Activated CD4-positive, alpha-beta T cell treated with anti-CD3 and anti-CD28 coated beads, Interleukin-2, amount 10 ng/mL, durations not matched to agents 24 days and 14 days (primary cell): ENCODE measurements at regions not wholly inside any gene's neighbourhood (a gene's known extent, or its start where the extent isn't known, plus 50 kb on each side); places are given as distances from the start of the nearest gene placed in this dataset.

Experiments
- DNase-seq: peaks from one replicate; pipeline ENCODE4 v3.0.0; 2022
- H3K27ac Mint-ChIP-seq: one replicate; pipeline ENCODE4 v1.8.0; 2022; ENCODE audit warnings: mild to moderate bottlenecking, mixed read lengths
- H3K27me3 Mint-ChIP-seq: one replicate; pipeline ENCODE4 v1.8.0; 2022; ENCODE audit warnings: mixed read lengths
- H3K36me3 Mint-ChIP-seq: one replicate; pipeline ENCODE4 v1.8.0; 2022; ENCODE audit warnings: low read depth, mild to moderate bottlenecking, mixed read lengths
- H3K4me1 Mint-ChIP-seq: one replicate; pipeline ENCODE4 v1.8.0; 2021; ENCODE audit warnings: mixed read lengths
- H3K4me3 Mint-ChIP-seq: one replicate; pipeline ENCODE4 v1.8.0; 2022; ENCODE audit warnings: mild to moderate bottlenecking, moderate library complexity, mixed read lengths
- H3K9me3 Mint-ChIP-seq: one replicate; pipeline ENCODE4 v1.8.0; 2021; ENCODE audit warnings: mixed read lengths
- intact Hi-C: fragments of 100-400 bp; cut with micrococcal nuclease; formaldehyde crosslinking; loops from one replicate; pipeline ENCODE4 v1.15.1; 2023

GRCh38 chr16:55115506-55115905 is 184.8 kb downstream of the IRX5 start:
- intact Hi-C loops, result no loop called here
- Mint-ChIP-seq H3K4me1 (no peaks in the 10 kb centered on the region), H3K4me3 (no peak overlapping the region), H3K36me3 (no peaks in the 10 kb centered on the region), H3K27me3 (no peaks in the 10 kb centered on the region), H3K9me3 (no peaks in the 10 kb centered on the region), H3K27ac (no peak overlapping the region)
- DNase-seq, result no peak

GRCh38 chr16:55116165-55116920 is 185.7 kb downstream of the IRX5 start:
- DNase-seq, result no peak
- Mint-ChIP-seq H3K9me3 (no peaks in the 10 kb centered on the region), H3K4me3 (no peak overlapping the region), H3K4me1 (no peaks in the 10 kb centered on the region), H3K27ac (no peak overlapping the region), H3K36me3 (no peaks in the 10 kb centered on the region), H3K27me3 (no peaks in the 10 kb centered on the region)
- intact Hi-C loops, result no loop called here

GRCh38 chr16:55118701-55119260 is 188.1 kb downstream of the IRX5 start:
- no peaks in the 10 kb centered on the region for H3K36me3 Mint-ChIP-seq
- intact Hi-C loops, result no loop called here

GRCh38 chr16:55120408-55120807 is 189.7 kb downstream of the IRX5 start:
- no peak overlapping the region for H3K27ac Mint-ChIP-seq
- H3K27me3 Mint-ChIP-seq, result no peaks in the 10 kb centered on the region
- no peaks in the 10 kb centered on the region for H3K9me3 Mint-ChIP-seq
- intact Hi-C loops, result no loop called here
- no peak overlapping the region for H3K4me3 Mint-ChIP-seq
- H3K36me3 Mint-ChIP-seq, result no peaks in the 10 kb centered on the region
- no peak for DNase-seq
- no peaks in the 10 kb centered on the region for H3K4me1 Mint-ChIP-seq

More at GRCh38 chr16:55118701-55119260, 188.1 kb downstream of the IRX5 start:
- no peak for DNase-seq
- Mint-ChIP-seq H3K27ac (no peak overlapping the region), H3K4me1 (no peaks in the 10 kb centered on the region), H3K4me3 (no peak overlapping the region), H3K9me3 (no peaks in the 10 kb centered on the region), H3K27me3 (no peaks in the 10 kb centered on the region)

GRCh38 chr16:55120826-55121225 is 190.2 kb downstream of the IRX5 start:
- Mint-ChIP-seq H3K9me3 (no peaks in the 10 kb centered on the region), H3K27me3 (no peaks in the 10 kb centered on the region), H3K27ac (no peak overlapping the region), H3K4me1 (no peaks in the 10 kb centered on the region), H3K36me3 (no peaks in the 10 kb centered on the region), H3K4me3 (no peak overlapping the region)
- DNase-seq, result no peak
- intact Hi-C loops, result no loop called here

- Mint-ChIP-seq H3K27ac (no peak overlapping the region), H3K4me1 (no peaks in the 10 kb centered on the region), H3K9me3 (no peaks in the 10 kb centered on the region), H3K27me3 (no peaks in the 10 kb centered on the region), H3K4me3 (no peak overlapping the region), H3K36me3 (no peaks in the 10 kb centered on the region)
- intact Hi-C loops, result no loop called here
- no peak for DNase-seq
Measured at GRCh38 chr16:55123652-55124051, 193.0 kb downstream of the IRX5 start.

- H3K4me1 Mint-ChIP-seq, result no peaks in the 10 kb centered on the region
- no peaks in the 10 kb centered on the region for H3K9me3 Mint-ChIP-seq
- H3K4me3 Mint-ChIP-seq, result no peak overlapping the region
- H3K36me3 Mint-ChIP-seq, result no peaks in the 10 kb centered on the region
- no peak overlapping the region for H3K27ac Mint-ChIP-seq
- intact Hi-C loops, result no loop called here
- no peaks in the 10 kb centered on the region for H3K27me3 Mint-ChIP-seq
- DNase-seq, result no peak
Measured at GRCh38 chr16:55125818-55126385, 195.2 kb downstream of the IRX5 start.

- Mint-ChIP-seq H3K4me1 (no peaks in the 10 kb centered on the region), H3K4me3 (no peak overlapping the region), H3K36me3 (no peaks in the 10 kb centered on the region), H3K27me3 (no peaks in the 10 kb centered on the region), H3K27ac (no peak overlapping the region), H3K9me3 (no peaks in the 10 kb centered on the region)
- no peak for DNase-seq
- intact Hi-C loops, result no loop called here
Measured at GRCh38 chr16:55126456-55126855, 195.8 kb downstream of the IRX5 start.

GRCh38 chr16:55130456-55130855 is 193.5 kb upstream of the IRX6 start:
- no peaks in the 10 kb centered on the region for H3K36me3 Mint-ChIP-seq
- H3K4me1 Mint-ChIP-seq, result no peaks in the 10 kb centered on the region
- intact Hi-C loops, result no loop called here
- no peak overlapping the region for H3K27ac Mint-ChIP-seq
- H3K9me3 Mint-ChIP-seq, result no peaks in the 10 kb centered on the region
- DNase-seq, result no peak
- no peaks in the 10 kb centered on the region for H3K27me3 Mint-ChIP-seq
- H3K4me3 Mint-ChIP-seq, result no peak overlapping the region

GRCh38 chr16:55130911-55131310 is 193.1 kb upstream of the IRX6 start:
- Mint-ChIP-seq H3K27me3 (no peaks in the 10 kb centered on the region), H3K4me3 (no peak overlapping the region), H3K36me3 (no peaks in the 10 kb centered on the region), H3K4me1 (no peaks in the 10 kb centered on the region), H3K9me3 (no peaks in the 10 kb centered on the region), H3K27ac (no peak overlapping the region)
- DNase-seq, result no peak
- intact Hi-C loops, result no loop called here

- Mint-ChIP-seq H3K27me3 (no peaks in the 10 kb centered on the region), H3K4me3 (no peak overlapping the region), H3K9me3 (no peaks in the 10 kb centered on the region), H3K4me1 (no peaks in the 10 kb centered on the region), H3K36me3 (no peaks in the 10 kb centered on the region), H3K27ac (no peak overlapping the region)
- no peak for DNase-seq
- intact Hi-C loops, result no loop called here
Measured at GRCh38 chr16:55133654-55134053, 190.3 kb upstream of the IRX6 start.

- H3K36me3 Mint-ChIP-seq, result no peaks in the 10 kb centered on the region
- no peak overlapping the region for H3K27ac Mint-ChIP-seq
- no peak overlapping the region for H3K4me3 Mint-ChIP-seq
- DNase-seq, result no peak
- intact Hi-C loops, result no loop called here
- no peaks in the 10 kb centered on the region for H3K9me3 Mint-ChIP-seq
- no peaks in the 10 kb centered on the region for H3K27me3 Mint-ChIP-seq
- H3K4me1 Mint-ChIP-seq, result no peaks in the 10 kb centered on the region
Measured at GRCh38 chr16:55136356-55137150, 187.4 kb upstream of the IRX6 start.

GRCh38 chr16:55138298-55138697 is 185.7 kb upstream of the IRX6 start:
- no peak overlapping the region for H3K4me3 Mint-ChIP-seq
- no peaks in the 10 kb centered on the region for H3K36me3 Mint-ChIP-seq
- H3K27me3 Mint-ChIP-seq, result no peaks in the 10 kb centered on the region
- H3K9me3 Mint-ChIP-seq, result no peaks in the 10 kb centered on the region
- DNase-seq, result no peak
- no peak overlapping the region for H3K27ac Mint-ChIP-seq
- no peaks in the 10 kb centered on the region for H3K4me1 Mint-ChIP-seq
- intact Hi-C loops, result no loop called here

- DNase-seq, result no peak
- Mint-ChIP-seq H3K27me3 (no peaks in the 10 kb centered on the region), H3K4me3 (no peak overlapping the region), H3K36me3 (no peaks in the 10 kb centered on the region), H3K9me3 (no peaks in the 10 kb centered on the region), H3K4me1 (no peaks in the 10 kb centered on the region), H3K27ac (no peak overlapping the region)
- intact Hi-C loops, result no loop called here
Measured at GRCh38 chr16:55142405-55142804, 181.6 kb upstream of the IRX6 start.
